ENCODE measurements at regions not wholly inside any gene's neighbourhood (a gene's known extent, or its start where the extent isn't known, plus 50 kb on each side); places are given as distances from the start of the nearest gene placed in this dataset.

DNA sequence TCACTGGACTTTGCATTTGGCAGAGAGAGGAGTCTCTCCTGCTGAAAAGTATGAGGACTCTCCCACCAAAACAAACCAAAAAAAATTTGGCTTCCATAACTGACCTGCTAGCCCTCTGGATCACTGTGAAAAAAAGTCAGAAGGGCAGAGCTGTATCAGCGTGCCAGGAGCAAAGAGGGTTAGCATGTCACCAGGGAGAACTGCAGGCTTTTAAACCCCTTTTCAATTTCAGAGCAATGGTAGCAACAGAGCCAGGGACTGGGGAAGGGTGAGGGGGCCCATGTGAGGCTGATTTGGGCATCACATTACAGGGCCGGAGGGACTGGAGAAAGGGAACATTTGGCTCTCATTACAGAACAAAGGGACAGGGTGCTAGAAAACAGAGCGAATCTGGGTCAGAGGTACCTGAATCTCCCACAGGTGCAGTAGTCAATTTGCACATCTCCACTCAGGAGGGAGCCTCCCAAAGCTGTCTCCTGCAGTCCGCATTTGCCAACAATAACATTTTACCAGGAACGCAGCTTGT is 185.7 kb upstream of the EYA4 start:
- H3K27me3 ChIP-seq (ENCODE audit: insufficient read depth, low read length), result no peaks in the 10 kb centered on the region
- no peaks in the 10 kb centered on the region for H4K20me1 ChIP-seq (ENCODE audit: insufficient read depth, low read length)
- H3K4me3 ChIP-seq (ENCODE audit: low read depth, low read length, poor library complexity, severe bottlenecking), result no peak overlapping the region
- no peak overlapping the region for H3K9ac ChIP-seq (ENCODE audit: low read length)
- TF ChIP-seq CTCF (IDR thresholded peaks at IDR 0.05; ENCODE audit: low read length), result no peak
- no peak for TF ChIP-seq EZH2 (IDR thresholded peaks at IDR 0.05; ENCODE audit: borderline replicate concordance, low read length)
- H3K4me2 ChIP-seq (ENCODE audit: low read length), result no peak overlapping the region
- H3K9me2 ChIP-seq (ENCODE audit: low read depth, low read length), result no peaks in the 10 kb centered on the region
- no peaks in the 10 kb centered on the region for H3K79me2 ChIP-seq (ENCODE audit: insufficient read depth, low read length)
- no peaks in the 10 kb centered on the region for H3F3A ChIP-seq (ENCODE audit: insufficient read depth, low read length)
- H2AFZ ChIP-seq (ENCODE audit: low read length), result no peak overlapping the region
- no peaks in the 10 kb centered on the region for H3K36me3 ChIP-seq (ENCODE audit: insufficient read depth, low read length)
- no peaks in the 10 kb centered on the region for H3K4me1 ChIP-seq (ENCODE audit: insufficient read depth, low read length, severe bottlenecking)
- H3K27ac ChIP-seq (ENCODE audit: low read depth, low read length, poor library complexity, severe bottlenecking), result no peak overlapping the region
- H3K9me3 ChIP-seq (ENCODE audit: low read length), result no peaks in the 10 kb centered on the region

DNA sequence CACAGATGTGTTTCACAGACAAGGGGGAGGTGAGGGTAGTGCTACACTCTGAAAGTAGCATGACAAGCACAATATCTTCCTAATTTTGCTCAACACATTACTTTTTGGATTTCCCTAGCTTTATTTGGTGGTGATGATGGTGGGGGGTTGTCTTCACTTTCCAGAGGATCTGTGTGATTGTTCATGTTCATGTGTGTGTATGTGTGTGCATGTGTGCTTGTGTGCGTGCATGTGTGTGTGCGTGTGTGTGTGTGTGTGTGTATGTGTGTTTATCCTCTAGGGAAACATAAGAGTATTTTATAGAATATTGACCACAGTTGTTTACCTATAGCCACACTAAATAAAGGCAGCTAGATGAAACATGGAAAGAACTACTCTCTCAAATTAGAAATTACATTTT is 183.8 kb upstream of the EYA4 start:
- H3K79me2 ChIP-seq (ENCODE audit: insufficient read depth, low read length), result no peaks in the 10 kb centered on the region
- no peaks in the 10 kb centered on the region for H3K9me3 ChIP-seq (ENCODE audit: low read length)
- no peaks in the 10 kb centered on the region for H3F3A ChIP-seq (ENCODE audit: insufficient read depth, low read length)
- no peak overlapping the region for H3K4me3 ChIP-seq (ENCODE audit: low read depth, low read length, poor library complexity, severe bottlenecking)
- no peaks in the 10 kb centered on the region for H3K36me3 ChIP-seq (ENCODE audit: insufficient read depth, low read length)
- no peaks in the 10 kb centered on the region for H4K20me1 ChIP-seq (ENCODE audit: insufficient read depth, low read length)
- no peaks in the 10 kb centered on the region for H3K4me1 ChIP-seq (ENCODE audit: insufficient read depth, low read length, severe bottlenecking)
- H3K27me3 ChIP-seq (ENCODE audit: insufficient read depth, low read length), result no peaks in the 10 kb centered on the region
- H3K9ac ChIP-seq (ENCODE audit: low read length), result no peak overlapping the region
- H3K27ac ChIP-seq (ENCODE audit: low read depth, low read length, poor library complexity, severe bottlenecking), result no peak overlapping the region
- no peak overlapping the region for H2AFZ ChIP-seq (ENCODE audit: low read length)
- no peaks in the 10 kb centered on the region; the same call in 1 of the 2 replicates for H3K9me2 ChIP-seq (ENCODE audit: low read depth, low read length)
- no peak for TF ChIP-seq CTCF (IDR thresholded peaks at IDR 0.05; ENCODE audit: low read length)
- TF ChIP-seq EZH2 (IDR thresholded peaks at IDR 0.05; ENCODE audit: borderline replicate concordance, low read length), result no peak
- H3K4me2 ChIP-seq (ENCODE audit: low read length), result no peak overlapping the region

GRCh38 chr6:133062077-133062476 is 179.1 kb upstream of the EYA4 start:
- H3K36me3 ChIP-seq (ENCODE audit: insufficient read depth, low read length), result no peaks in the 10 kb centered on the region
- no peaks in the 10 kb centered on the region for H3K27me3 ChIP-seq (ENCODE audit: insufficient read depth, low read length)
- no peaks in the 10 kb centered on the region for H4K20me1 ChIP-seq (ENCODE audit: insufficient read depth, low read length)
- no peak overlapping the region for H3K9ac ChIP-seq (ENCODE audit: low read length)
- no peaks in the 10 kb centered on the region for H3K79me2 ChIP-seq (ENCODE audit: insufficient read depth, low read length)
- no peaks in the 10 kb centered on the region for H3F3A ChIP-seq (ENCODE audit: insufficient read depth, low read length)
- H3K9me3 ChIP-seq (ENCODE audit: low read length), result no peaks in the 10 kb centered on the region
- H3K9me2 ChIP-seq (ENCODE audit: low read depth, low read length), result no peaks in the 10 kb centered on the region; the same call in 1 of the 2 replicates
- no peak overlapping the region for H3K4me2 ChIP-seq (ENCODE audit: low read length)
- no peaks in the 10 kb centered on the region for H3K4me1 ChIP-seq (ENCODE audit: insufficient read depth, low read length, severe bottlenecking)
- no peak overlapping the region for H3K4me3 ChIP-seq (ENCODE audit: low read depth, low read length, poor library complexity, severe bottlenecking)
- no peak overlapping the region for H2AFZ ChIP-seq (ENCODE audit: low read length)
- TF ChIP-seq CTCF (IDR thresholded peaks at IDR 0.05; ENCODE audit: low read length) (no peak), EZH2 (IDR thresholded peaks at IDR 0.05; ENCODE audit: borderline replicate concordance, low read length) (no peak)
- no peak overlapping the region for H3K27ac ChIP-seq (ENCODE audit: low read depth, low read length, poor library complexity, severe bottlenecking)

All from OCI-LY1 (cell line).